NCI-H345 treated with DMSO at 0.1 percent for 48 hours (cell line): ENCODE measurements at regions not wholly inside any gene's neighbourhood (a gene's known extent, or its start where the extent isn't known, plus 50 kb on each side); places are given as distances from the start of the nearest gene placed in this dataset.

Experiments used
- DNase-seq: peaks from one replicate; lab custom pipeline; 2025; ENCODE audit not compliant: unreplicated experiment; lab: John Stamatoyannopoulos, UW

GRCh38 chr5:61650661-61651060 lies 318.6 kb downstream of the ZSWIM6 start:
- no peak for DNase-seq

- DNase-seq = no peak
Observed at GRCh38 chr5:61651195-61651594, 319.1 kb downstream of the ZSWIM6 start.

GRCh38 chr5:61652916-61653315 lies 320.9 kb downstream of the ZSWIM6 start:
- DNase-seq = no peak

GRCh38 chr5:61653807-61654580 lies 321.9 kb downstream of the ZSWIM6 start:
- no peak for DNase-seq

- DNase-seq = no peak
Observed at GRCh38 chr5:61654876-61655275, 322.8 kb downstream of the ZSWIM6 start.

- no peak for DNase-seq
Observed at GRCh38 chr5:61657010-61657409, 325.0 kb downstream of the ZSWIM6 start.

- no peak for DNase-seq
Observed at GRCh38 chr5:61657686-61658085, 325.6 kb downstream of the ZSWIM6 start.

- peak; percentile 6 for DNase-seq
Observed at GRCh38 chr5:61658592-61659008, 326.5 kb downstream of the ZSWIM6 start.

GRCh38 chr5:61659221-61659696 lies 327.2 kb downstream of the ZSWIM6 start:
- DNase-seq = no peak

- DNase-seq = no peak
Observed at GRCh38 chr5:61662670-61663069, 330.6 kb downstream of the ZSWIM6 start.

- no peak for DNase-seq
Observed at GRCh38 chr5:61666064-61666621, 334.1 kb downstream of the ZSWIM6 start.

GRCh38 chr5:61667525-61668218 lies 335.6 kb downstream of the ZSWIM6 start:
- DNase-seq = no peak

GRCh38 chr5:61669531-61669930 lies 337.5 kb downstream of the ZSWIM6 start:
- DNase-seq = no peak

GRCh38 chr5:61670941-61671340 lies 338.9 kb downstream of the ZSWIM6 start:
- no peak for DNase-seq

- no peak for DNase-seq
Observed at GRCh38 chr5:61673007-61673735, 341.1 kb downstream of the ZSWIM6 start.

GRCh38 chr5:61674378-61674777 lies 342.3 kb downstream of the ZSWIM6 start:
- no peak for DNase-seq

- DNase-seq = no peak
Observed at GRCh38 chr5:61675015-61675692, 343.1 kb downstream of the ZSWIM6 start.

GRCh38 chr5:61677220-61677619 lies 345.2 kb downstream of the ZSWIM6 start:
- no peak for DNase-seq

GRCh38 chr5:61678966-61679365 lies 346.9 kb downstream of the ZSWIM6 start:
- no peak for DNase-seq

GRCh38 chr5:61679562-61679961 lies 347.5 kb downstream of the ZSWIM6 start:
- DNase-seq = no peak

GRCh38 chr5:61680247-61680646 lies 348.2 kb downstream of the ZSWIM6 start:
- no peak for DNase-seq
